Erythroblast (primary cell): ENCODE measurements at regions not wholly inside any gene's neighbourhood (a gene's known extent, or its start where the extent isn't known, plus 50 kb on each side); places are given as distances from the start of the nearest gene placed in this dataset.

Source experiments
- GATA1 ChIP-seq: IDR thresholded peaks from 2 replicates; pipeline ENCODE4 v1.6.1; 2011; ENCODE audit warnings: low read depth, mild to moderate bottlenecking, control low read depth, low read length, moderate library complexity
- POLR2A ChIP-seq: IDR thresholded peaks from 2 replicates; pipeline ENCODE4 v1.6.1; 2011; ENCODE audit warnings: mild to moderate bottlenecking, low read length

- TF ChIP-seq POLR2A = no peak
- TF ChIP-seq GATA1 = no peak
Observed at GRCh38 chr3:150063237-150063636, 92.5 kb upstream of the PFN2 start.
